ENCODE measurements at regions not wholly inside any gene's neighbourhood (a gene's known extent, or its start where the extent isn't known, plus 50 kb on each side); places are given as distances from the start of the nearest gene placed in this dataset.

DNA sequence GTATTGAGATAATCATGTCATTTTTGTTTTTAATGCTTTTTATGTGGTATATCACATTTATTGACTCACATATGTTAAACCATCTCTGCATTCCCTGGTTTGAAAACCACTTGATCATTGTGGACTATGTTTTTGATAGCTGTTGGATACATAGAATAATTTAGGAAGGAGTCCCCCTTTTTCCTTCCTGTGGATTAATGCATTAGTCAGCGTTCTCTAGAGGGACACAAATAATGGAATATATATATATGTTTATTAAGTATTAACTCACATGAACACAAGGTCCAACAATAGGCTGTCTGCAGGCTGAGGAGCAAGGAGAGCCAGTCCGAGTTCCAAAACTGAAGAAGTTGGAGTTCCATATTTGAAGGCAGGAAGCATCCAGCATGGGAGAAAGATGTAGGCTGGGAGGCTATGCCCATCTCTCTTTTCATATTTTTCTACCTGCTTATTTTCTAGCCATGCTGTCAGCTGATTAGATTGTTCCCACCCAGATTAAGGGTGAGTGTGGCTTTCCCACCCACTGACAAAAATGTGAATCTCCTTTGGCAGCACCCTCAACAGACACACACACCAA, 123.8 kb downstream of the ZNF280B start:
- no peak overlapping the region for H3K4me3 Mint-ChIP-seq
- ATAC-seq (replicated peaks) (no peak), DNase-seq (no peak)
- H3K36me3 Mint-ChIP-seq (ENCODE audit: insufficient read depth) = peaks cover 2% of the 10 kb centered on the region
- H3K27ac Mint-ChIP-seq = no peak overlapping the region
- no peaks in the 10 kb centered on the region for H3K9me3 Mint-ChIP-seq
- H3K4me1 Mint-ChIP-seq (ENCODE audit: low read depth in 2 of 2) = no peaks in the 10 kb centered on the region
- H3K27me3 Mint-ChIP-seq = peaks cover 89 to 97% of the 10 kb centered on the region in 2 donors

- no peaks in the 10 kb centered on the region for H3K4me1 Mint-ChIP-seq (ENCODE audit: low read depth in 2 of 2)
- H3K9me3 Mint-ChIP-seq = no peaks in the 10 kb centered on the region
- peaks cover 77 to 97% of the 10 kb centered on the region in 2 donors for H3K27me3 Mint-ChIP-seq
- no peak overlapping the region for H3K4me3 Mint-ChIP-seq
- no peak for DNase-seq
- H3K27ac Mint-ChIP-seq = no peak overlapping the region
- H3K36me3 Mint-ChIP-seq (ENCODE audit: insufficient read depth) = no peaks in the 10 kb centered on the region
- no peak for ATAC-seq (replicated peaks)
Observed at GRCh38 chr22:22386602-22387385, 121.7 kb downstream of the ZNF280B start.

DNA sequence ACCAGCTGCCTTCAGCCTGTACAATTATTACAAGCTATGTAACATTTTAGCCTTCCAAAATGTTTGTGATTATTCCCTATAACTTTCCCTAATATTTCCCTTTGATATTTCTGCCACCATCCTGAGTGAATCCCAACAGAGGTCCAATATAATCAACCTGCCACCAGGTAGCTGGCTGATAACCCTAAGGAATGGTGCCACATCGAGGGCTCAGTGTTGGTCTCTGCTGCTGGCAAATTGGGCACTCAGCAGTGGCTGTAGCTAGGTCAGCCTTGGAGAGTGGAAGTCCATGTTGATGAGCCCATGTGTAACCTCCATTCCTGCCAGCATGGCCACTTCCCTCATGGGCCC, 121.2 kb downstream of the ZNF280B start:
- no peak overlapping the region for H3K27ac Mint-ChIP-seq
- DNase-seq (no peak), ATAC-seq (replicated peaks) (no peak)
- no peaks in the 10 kb centered on the region for H3K36me3 Mint-ChIP-seq (ENCODE audit: insufficient read depth)
- no peaks in the 10 kb centered on the region for H3K4me1 Mint-ChIP-seq (ENCODE audit: low read depth in 2 of 2)
- H3K27me3 Mint-ChIP-seq = peaks cover 77 to 97% of the 10 kb centered on the region in 2 donors
- peaks cover 0 to under 1% of the 10 kb centered on the region in 2 donors for H3K9me3 Mint-ChIP-seq
- H3K4me3 Mint-ChIP-seq = no peak overlapping the region

- peaks cover 77 to 95% of the 10 kb centered on the region in 2 donors for H3K27me3 Mint-ChIP-seq
- no peaks in the 10 kb centered on the region for H3K36me3 Mint-ChIP-seq (ENCODE audit: insufficient read depth)
- no peak overlapping the region for H3K4me3 Mint-ChIP-seq
- ATAC-seq (replicated peaks) (no peak), DNase-seq (no peak)
- H3K4me1 Mint-ChIP-seq (ENCODE audit: low read depth in 2 of 2) = no peaks in the 10 kb centered on the region
- H3K27ac Mint-ChIP-seq = no peak overlapping the region
- peaks cover 0 to 2% of the 10 kb centered on the region in 2 donors for H3K9me3 Mint-ChIP-seq
Observed at GRCh38 chr22:22388090-22388489, 120.5 kb downstream of the ZNF280B start.

- Mint-ChIP-seq H3K4me3 (no peak overlapping the region), H3K36me3 (ENCODE audit: insufficient read depth) (no peaks in the 10 kb centered on the region), H3K9me3 (peaks cover 0 to 2% of the 10 kb centered on the region in 2 donors), H3K27me3 (peaks cover 75 to 91% of the 10 kb centered on the region in 2 donors), H3K4me1 (ENCODE audit: low read depth in 2 of 2) (no peaks in the 10 kb centered on the region), H3K27ac (no peak overlapping the region)
- ATAC-seq (replicated peaks) (no peak), DNase-seq (no peak)
Observed at GRCh38 chr22:22388494-22388893, 120.0 kb downstream of the ZNF280B start.

DNA sequence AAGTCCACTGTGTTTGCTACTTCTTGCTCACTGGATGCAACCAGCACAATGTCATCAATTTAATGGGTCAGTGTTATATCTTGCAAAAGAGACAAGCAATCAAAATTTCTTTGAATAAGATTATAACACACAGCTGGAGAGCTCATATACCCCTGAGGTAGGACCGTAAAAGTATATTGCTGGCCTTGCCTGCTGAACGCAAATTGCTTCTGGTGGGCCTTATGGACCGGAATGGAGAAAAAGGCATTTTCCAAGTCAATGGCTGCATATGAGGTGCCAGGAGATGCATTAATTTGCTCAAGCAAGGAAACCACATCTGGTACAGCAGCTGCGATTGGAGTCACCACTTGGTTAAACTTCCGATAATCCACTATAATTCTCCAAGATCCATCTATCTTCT, 119.1 kb downstream of the ZNF280B start:
- Mint-ChIP-seq H3K27ac (no peak overlapping the region), H3K36me3 (ENCODE audit: insufficient read depth) (no peaks in the 10 kb centered on the region), H3K27me3 (peaks cover 65 to 83% of the 10 kb centered on the region in 2 donors), H3K9me3 (peaks cover 0 to 2% of the 10 kb centered on the region in 2 donors), H3K4me3 (no peak overlapping the region), H3K4me1 (ENCODE audit: low read depth in 2 of 2) (no peaks in the 10 kb centered on the region)
- no peak for DNase-seq
- no peak for ATAC-seq (replicated peaks)

DNA sequence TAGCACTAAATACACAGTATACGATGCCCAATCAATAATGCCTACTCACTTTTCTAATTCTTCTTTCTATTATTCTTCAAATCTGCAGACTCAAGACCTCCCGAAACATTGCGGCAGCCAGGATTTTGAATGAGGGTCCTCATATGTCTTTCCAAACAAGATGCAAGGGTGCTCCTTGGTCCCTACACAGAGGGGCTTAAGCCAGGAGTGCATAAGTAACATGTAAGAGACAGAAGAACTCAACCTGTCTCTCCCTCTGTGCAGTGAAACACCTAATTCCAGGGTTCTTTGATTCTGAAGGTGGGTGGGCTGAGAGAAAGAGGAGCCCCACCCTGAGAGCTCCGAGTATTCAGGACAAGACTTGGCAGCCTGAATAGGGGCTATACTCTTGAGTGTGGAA, 117.6 kb downstream of the ZNF280B start:
- H3K27ac Mint-ChIP-seq = no peak overlapping the region
- ATAC-seq (replicated peaks) (no peak), DNase-seq (no peak)
- H3K4me1 Mint-ChIP-seq (ENCODE audit: low read depth in 2 of 2) = no peaks in the 10 kb centered on the region
- H3K27me3 Mint-ChIP-seq = peaks cover 58 to 79% of the 10 kb centered on the region in 2 donors
- H3K36me3 Mint-ChIP-seq (ENCODE audit: insufficient read depth) = no peaks in the 10 kb centered on the region
- no peak overlapping the region for H3K4me3 Mint-ChIP-seq
- H3K9me3 Mint-ChIP-seq = peaks cover 0 to 2% of the 10 kb centered on the region in 2 donors

DNA sequence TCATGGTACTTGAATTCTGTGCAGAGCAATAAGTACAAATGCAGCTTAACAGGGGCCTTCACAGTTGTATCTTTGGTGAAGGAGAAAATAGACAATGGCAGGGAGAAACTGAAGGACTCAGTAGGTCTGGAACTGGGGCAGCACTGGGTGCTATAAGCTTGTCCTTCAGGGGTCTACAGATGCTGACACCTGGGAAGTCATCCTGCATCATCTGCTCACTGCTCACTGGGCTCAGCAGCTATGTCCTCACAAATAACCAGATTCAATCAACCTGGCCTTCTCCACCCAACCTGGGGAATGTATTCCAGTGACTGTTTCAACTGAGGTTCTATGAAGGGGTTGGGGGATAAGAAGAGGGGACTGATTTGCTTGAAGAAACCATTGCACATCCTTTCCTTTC, 117.0 kb downstream of the ZNF280B start:
- H3K27me3 Mint-ChIP-seq = peaks cover 54 to 77% of the 10 kb centered on the region in 2 donors

GRCh38 chr22:22392131-22392530, 116.4 kb downstream of the ZNF280B start:
- DNase-seq (no peak), ATAC-seq (replicated peaks) (no peak)
- no peak overlapping the region for H3K27ac Mint-ChIP-seq
- H3K36me3 Mint-ChIP-seq (ENCODE audit: insufficient read depth) = no peaks in the 10 kb centered on the region
- peaks cover 56 to 77% of the 10 kb centered on the region in 2 donors for H3K27me3 Mint-ChIP-seq
- H3K4me3 Mint-ChIP-seq = no peak overlapping the region
- H3K4me1 Mint-ChIP-seq (ENCODE audit: low read depth in 2 of 2) = no peaks in the 10 kb centered on the region
- peaks cover 0 to 2% of the 10 kb centered on the region in 2 donors for H3K9me3 Mint-ChIP-seq

More for the DNA sequence above, 117.0 kb downstream of the ZNF280B start:
- DNase-seq (no peak), ATAC-seq (replicated peaks) (no peak)
- H3K4me1 Mint-ChIP-seq (ENCODE audit: low read depth in 2 of 2) = no peaks in the 10 kb centered on the region
- H3K27ac Mint-ChIP-seq = no peak overlapping the region
- no peaks in the 10 kb centered on the region for H3K36me3 Mint-ChIP-seq (ENCODE audit: insufficient read depth)
- H3K9me3 Mint-ChIP-seq = peaks cover 0 to 2% of the 10 kb centered on the region in 2 donors
- no peak overlapping the region for H3K4me3 Mint-ChIP-seq

DNA sequence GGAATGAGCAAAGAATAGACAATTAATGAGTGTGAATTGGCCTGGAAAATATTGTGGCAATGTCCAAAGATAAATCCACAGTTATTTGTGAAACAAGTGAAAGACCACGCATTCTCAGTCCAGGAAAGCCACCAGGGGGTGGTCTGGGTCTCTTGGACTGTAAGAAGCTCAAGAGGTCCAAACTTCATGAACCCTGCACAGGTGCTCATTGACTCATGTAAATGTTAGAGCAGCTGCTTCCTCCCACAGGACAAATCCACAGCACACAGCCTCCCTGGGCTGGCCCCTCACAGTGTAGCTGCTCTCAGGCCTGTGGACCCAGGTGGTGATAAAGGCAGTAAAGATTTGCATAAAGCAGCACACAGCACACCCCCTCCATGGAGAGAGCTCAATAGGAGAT, 114.0 kb downstream of the ZNF280B start:
- H3K4me1 Mint-ChIP-seq (ENCODE audit: low read depth in 2 of 2) = no peaks in the 10 kb centered on the region
- ATAC-seq (replicated peaks) (no peak), DNase-seq (no peak)
- H3K27ac Mint-ChIP-seq = no peak overlapping the region
- peaks cover 48 to 61% of the 10 kb centered on the region in 2 donors for H3K27me3 Mint-ChIP-seq
- no peaks in the 10 kb centered on the region for H3K36me3 Mint-ChIP-seq (ENCODE audit: insufficient read depth)
- peaks cover 0 to 2% of the 10 kb centered on the region in 2 donors for H3K9me3 Mint-ChIP-seq
- no peak overlapping the region for H3K4me3 Mint-ChIP-seq

- ATAC-seq (replicated peaks) (peak; percentile 56), DNase-seq (no peak)
- Mint-ChIP-seq H3K27ac (no peak overlapping the region), H3K27me3 (peaks cover 43 to 61% of the 10 kb centered on the region in 2 donors), H3K4me1 (ENCODE audit: low read depth in 2 of 2) (no peaks in the 10 kb centered on the region), H3K36me3 (ENCODE audit: insufficient read depth) (no peaks in the 10 kb centered on the region), H3K4me3 (no peak overlapping the region), H3K9me3 (peaks cover 0 to 2% of the 10 kb centered on the region in 2 donors)
Observed at GRCh38 chr22:22395245-22395644, 113.3 kb downstream of the ZNF280B start.

DNA sequence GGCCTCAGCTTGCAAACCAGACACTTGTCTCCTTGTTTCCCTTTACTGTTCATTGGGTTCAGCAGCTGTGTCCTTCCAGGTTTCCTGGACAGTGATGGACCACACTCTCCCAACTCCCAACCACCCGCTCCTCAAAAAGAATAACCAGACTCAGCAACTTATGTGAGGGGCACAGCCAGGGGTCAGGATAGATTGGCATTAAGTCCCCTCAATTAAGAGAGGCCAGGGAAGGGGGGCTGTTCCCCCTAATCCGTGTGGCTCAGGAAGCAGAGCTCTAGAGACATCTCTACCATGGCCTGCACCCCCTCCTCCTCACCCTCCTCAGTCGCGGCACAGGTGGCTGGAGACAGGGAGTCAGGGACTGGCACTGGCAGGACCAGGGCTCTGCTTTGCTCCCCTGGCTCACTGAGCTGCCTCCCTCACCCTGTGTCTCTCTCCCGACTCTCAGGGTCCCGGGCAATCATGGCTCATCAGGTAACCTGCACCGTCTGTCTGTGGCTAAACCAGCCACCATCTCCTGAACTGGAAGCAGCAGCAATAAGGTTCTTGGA, 111.7 kb downstream of the ZNF280B start:
- DNase-seq (no peak), ATAC-seq (replicated peaks) (no peak)
- no peak overlapping the region for H3K27ac Mint-ChIP-seq
- H3K36me3 Mint-ChIP-seq (ENCODE audit: insufficient read depth) = no peaks in the 10 kb centered on the region
- peaks cover 0 to 2% of the 10 kb centered on the region in 2 donors for H3K9me3 Mint-ChIP-seq
- peaks cover 40 to 46% of the 10 kb centered on the region in 2 donors for H3K27me3 Mint-ChIP-seq
- no peaks in the 10 kb centered on the region for H3K4me1 Mint-ChIP-seq (ENCODE audit: low read depth in 2 of 2)
- H3K4me3 Mint-ChIP-seq = no peak overlapping the region

DNA sequence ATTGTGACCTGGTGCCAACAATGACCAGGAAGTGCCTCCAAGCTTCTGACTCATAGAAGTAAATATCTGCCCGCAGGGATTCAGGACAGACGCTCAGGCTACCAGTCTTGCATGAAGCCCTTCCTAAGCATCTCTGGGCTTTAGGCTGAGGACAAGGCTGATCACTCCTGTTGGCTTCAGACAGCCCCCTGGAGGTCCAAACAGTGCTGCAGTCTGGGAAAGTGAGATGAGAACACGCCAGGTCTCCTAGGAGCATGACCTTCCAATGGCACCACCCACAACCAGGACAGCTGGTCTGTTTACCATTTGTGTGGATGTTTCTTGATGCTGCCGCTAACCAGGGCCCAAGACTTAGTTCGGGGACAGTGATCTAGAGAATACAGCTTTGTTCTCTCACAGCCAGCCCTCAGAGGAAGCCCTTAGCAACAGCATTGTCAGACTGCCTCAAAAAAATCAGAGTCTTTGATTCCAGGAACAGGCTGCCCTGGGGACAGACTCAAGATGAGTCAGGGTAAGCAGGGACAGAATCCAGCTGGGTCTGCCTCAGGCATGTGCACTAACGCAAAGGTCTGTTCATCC, 111.2 kb downstream of the ZNF280B start:
- Mint-ChIP-seq H3K27ac (no peak overlapping the region), H3K4me3 (no peak overlapping the region), H3K27me3 (peaks cover 35 to 40% of the 10 kb centered on the region in 2 donors), H3K4me1 (ENCODE audit: low read depth in 2 of 2) (no peaks in the 10 kb centered on the region), H3K36me3 (ENCODE audit: insufficient read depth) (no peaks in the 10 kb centered on the region), H3K9me3 (peaks cover 0 to 1% of the 10 kb centered on the region in 2 donors)
- DNase-seq (no peak), ATAC-seq (replicated peaks) (no peak)

Data from effector memory CD8-positive, alpha-beta T cell (primary cell).